Hepatocyte (in vitro differentiated cells): ENCODE measurements at regions not wholly inside any gene's neighbourhood (a gene's known extent, or its start where the extent isn't known, plus 50 kb on each side); places are given as distances from the start of the nearest gene placed in this dataset.

ENCODE experiments used
- DNase-seq: peaks from one replicate; pipeline ENCODE4 v3.0.0-alpha.2; 2016; ENCODE audit warnings: low spot score
- H2AFZ ChIP-seq: fragments of 200-600 bp; sonication (generic); 2 replicates; pipeline ENCODE4 v1.6.0; 2016; ENCODE audit warnings: antibody characterized with exemption, mild to moderate bottlenecking
- H3K27ac ChIP-seq: fragments of 200-600 bp; sonication (generic); 2 replicates; pipeline ENCODE4 v1.5.1; 2016; ENCODE audit warnings: mild to moderate bottlenecking
- H3K27me3 ChIP-seq: fragments of 200-600 bp; sonication (generic); 2 replicates; pipeline ENCODE4 v1.6.1; 2016
- H3K36me3 ChIP-seq: fragments of 200-600 bp; sonication (generic); replicated peaks from 2 replicates; pipeline ENCODE4 v1.5.1; 2016; ENCODE audit warnings: low read depth; ENCODE audit not compliant: insufficient read depth
- H3K4me1 ChIP-seq: fragments of 200-600 bp; sonication (generic); 2 replicates; pipeline ENCODE4 v1.5.1; 2016; ENCODE audit warnings: mild to moderate bottlenecking, moderate library complexity; ENCODE audit not compliant: insufficient read depth
- H3K4me2 ChIP-seq: fragments of 200-600 bp; sonication (generic); 2 replicates; pipeline ENCODE4 v1.6.0; 2016
- H3K4me3 ChIP-seq: fragments of 200-600 bp; sonication (generic); 2 replicates; pipeline ENCODE4 v1.5.1; 2016; ENCODE audit warnings: mild to moderate bottlenecking
- H3K79me2 ChIP-seq: fragments of 200-600 bp; sonication (generic); 2 replicates; pipeline ENCODE4 v1.6.0; 2017; ENCODE audit warnings: mild to moderate bottlenecking
- H3K9me2 ChIP-seq: fragments of 200-600 bp; sonication (generic); replicated peaks from 2 replicates; pipeline ENCODE4 v1.6.0; 2017; ENCODE audit warnings: mild to moderate bottlenecking; ENCODE audit not compliant: insufficient read depth
- H3K9me3 ChIP-seq: fragments of 200-600 bp; sonication (generic); 2 replicates; pipeline ENCODE4 v1.5.1; 2016; ENCODE audit warnings: low read depth, mild to moderate bottlenecking
- H4K20me1 ChIP-seq: fragments of 200-600 bp; sonication (generic); 2 replicates; pipeline ENCODE4 v1.6.0; 2016; ENCODE audit warnings: mild to moderate bottlenecking; ENCODE audit not compliant: insufficient read depth, poor library complexity, severe bottlenecking
- CTCF ChIP-seq: fragments of 200-600 bp; sonication (generic); IDR thresholded peaks from 2 replicates; pipeline ENCODE4 v1.5.1; 2016; ENCODE audit warnings: antibody characterized with exemption, mild to moderate bottlenecking; ENCODE audit not compliant: poor library complexity
- EZH2 ChIP-seq: fragments of 200-600 bp; sonication (generic); IDR thresholded peaks from 2 replicates; pipeline ENCODE4 v1.6.1; 2016; ENCODE audit warnings: antibody characterized with exemption, mild to moderate bottlenecking, borderline replicate concordance
- EZH2phosphoT487 ChIP-seq: fragments of 200-600 bp; sonication (generic); IDR thresholded peaks from one replicate; pipeline ENCODE4 v1.6.1; 2018; ENCODE audit warnings: antibody characterized with exemption, mild to moderate bottlenecking, low read depth, moderate library complexity; ENCODE audit not compliant: unreplicated experiment, severe bottlenecking
- WGBS: methylation state at CpG from one replicate; pipeline ENCODE4 v1.1.6; 2016; ENCODE audit warnings: low lambda C conversion rate; ENCODE audit errors: missing lambda C conversion rate; 5-methylcytosine and 5-hydroxymethylcytosine counted together

- WGBS = 97% methylated on average over 1 of the region's 1 CpG
- H3K79me2 ChIP-seq = no peaks in the 10 kb centered on the region
- H3K27me3 ChIP-seq = no peaks in the 10 kb centered on the region
- TF ChIP-seq CTCF = no peak
- TF ChIP-seq EZH2 = no peak
- no peak for TF ChIP-seq EZH2phosphoT487
- no peaks in the 10 kb centered on the region for H3K36me3 ChIP-seq
- H3K4me1 ChIP-seq = peaks cover 5% of the 10 kb centered on the region
- no peaks in the 10 kb centered on the region for H3K9me3 ChIP-seq
- H3K9me2 ChIP-seq = no peaks in the 10 kb centered on the region
- no peak overlapping the region for H2AFZ ChIP-seq
- no peaks in the 10 kb centered on the region for H4K20me1 ChIP-seq
- DNase-seq = no peak
- H3K4me3 ChIP-seq = no peak overlapping the region
- H3K27ac ChIP-seq = no peak overlapping the region
- no peak overlapping the region for H3K4me2 ChIP-seq
Observed at GRCh38 chr10:33416209-33416608, 81.7 kb upstream of the NRP1 start.

GRCh38 chr10:33414841-33415240 lies 80.4 kb upstream of the NRP1 start:
- Histone ChIP-seq H3K36me3 (no peaks in the 10 kb centered on the region), H3K9me2 (no peaks in the 10 kb centered on the region), H3K79me2 (no peaks in the 10 kb centered on the region), H3K27ac (no peak overlapping the region), H3K4me3 (no peak overlapping the region), H3K27me3 (no peaks in the 10 kb centered on the region), H2AFZ (no peak overlapping the region), H4K20me1 (no peaks in the 10 kb centered on the region), H3K4me1 (peaks cover 5% of the 10 kb centered on the region), H3K9me3 (no peaks in the 10 kb centered on the region), H3K4me2 (no peak overlapping the region)
- no peak for DNase-seq
- 95% methylated on average over 1 of the region's 1 CpG for WGBS
- TF ChIP-seq CTCF (no peak), EZH2 (no peak), EZH2phosphoT487 (no peak)

GRCh38 chr10:33412653-33413361 lies 78.3 kb upstream of the NRP1 start:
- Histone ChIP-seq H3K36me3 (no peaks in the 10 kb centered on the region), H3K4me3 (no peak overlapping the region), H3K4me1 (peaks cover 5% of the 10 kb centered on the region), H3K9me2 (no peaks in the 10 kb centered on the region), H3K27ac (no peak overlapping the region), H2AFZ (no peak overlapping the region), H3K27me3 (no peaks in the 10 kb centered on the region), H3K9me3 (no peaks in the 10 kb centered on the region), H3K4me2 (no peak overlapping the region), H3K79me2 (no peaks in the 10 kb centered on the region), H4K20me1 (no peaks in the 10 kb centered on the region)
- DNase-seq = peak; percentile 23
- no peak for TF ChIP-seq CTCF
- TF ChIP-seq EZH2phosphoT487 = no peak
- TF ChIP-seq EZH2 = no peak
- WGBS = 59% methylated on average over 6 of the region's 6 CpGs

DNA sequence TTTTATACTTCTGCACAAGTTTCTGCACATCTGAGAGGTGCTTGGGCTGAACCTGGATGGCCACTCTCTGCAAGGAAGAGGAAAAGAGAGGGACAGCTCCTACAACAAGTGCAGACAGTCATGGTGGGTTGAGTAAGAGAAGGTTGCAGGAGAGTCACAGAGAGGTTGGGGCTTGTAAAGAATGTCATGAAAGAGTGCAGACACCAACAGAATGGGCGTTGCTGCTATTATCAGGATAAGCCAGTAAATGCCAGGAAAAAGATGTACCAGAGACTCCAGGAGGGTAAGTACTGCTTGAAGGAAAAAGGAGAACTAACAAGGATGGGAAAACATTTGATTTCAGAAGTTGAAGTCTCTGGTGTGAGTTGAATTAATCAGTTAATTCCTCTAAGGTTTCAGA lies 77.8 kb upstream of the NRP1 start:
- H3K9me3 ChIP-seq = no peaks in the 10 kb centered on the region
- no peak overlapping the region for H3K4me3 ChIP-seq
- H4K20me1 ChIP-seq = no peaks in the 10 kb centered on the region
- 58% methylated on average over 1 of the region's 1 CpG for WGBS
- TF ChIP-seq CTCF (no peak), EZH2 (no peak), EZH2phosphoT487 (no peak)
- no peak overlapping the region for H3K27ac ChIP-seq
- H3K4me1 ChIP-seq = peaks cover 5% of the 10 kb centered on the region
- H2AFZ ChIP-seq = no peak overlapping the region
- no peaks in the 10 kb centered on the region for H3K36me3 ChIP-seq
- no peak overlapping the region for H3K4me2 ChIP-seq
- no peaks in the 10 kb centered on the region for H3K79me2 ChIP-seq
- H3K27me3 ChIP-seq = no peaks in the 10 kb centered on the region
- H3K9me2 ChIP-seq = no peaks in the 10 kb centered on the region
- no peak for DNase-seq
